AG09309 (cell line): ENCODE measurements at regions not wholly inside any gene's neighbourhood (a gene's known extent, or its start where the extent isn't known, plus 50 kb on each side); places are given as distances from the start of the nearest gene placed in this dataset.

Experiments
- DNase-seq: peaks from one replicate; pipeline ENCODE4 v3.0.0-alpha.2; 2010; ENCODE audit warnings: low read depth
- H3K4me3 ChIP-seq: 2 replicates; pipeline ENCODE4 v1.5.1; 2011; ENCODE audit warnings: mild to moderate bottlenecking, low read depth, low read length, moderate library complexity; ENCODE audit not compliant: control insufficient read depth
- TF ChIP-seq, protein P1 (sequence below): IDR thresholded peaks from 2 replicates; pipeline ENCODE4 v1.5.1; 2011; ENCODE audit warnings: mild to moderate bottlenecking, low read depth, low read length, inconsistent platforms; ENCODE audit not compliant: insufficient read depth, control insufficient read depth; ENCODE audit errors: missing control alignments

DNA sequence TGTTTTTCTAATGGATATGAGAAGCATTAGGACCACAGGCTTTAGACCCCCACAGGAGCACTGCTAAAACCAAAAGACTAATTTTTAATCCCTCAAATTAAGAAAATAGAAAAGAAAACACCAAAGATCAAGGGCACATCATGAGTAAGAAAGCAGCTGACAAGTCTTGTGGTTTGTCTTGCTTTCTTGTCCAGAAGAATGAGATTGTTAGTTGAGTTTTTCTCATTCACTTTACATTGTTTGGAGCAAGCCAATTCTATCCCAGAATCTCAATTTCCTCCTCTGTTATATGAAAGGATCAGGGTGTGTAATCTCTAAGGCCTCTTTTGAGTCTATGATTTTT, 899.0 kb downstream of the KCNJ2 start:
- TF ChIP-seq, protein P1, sequence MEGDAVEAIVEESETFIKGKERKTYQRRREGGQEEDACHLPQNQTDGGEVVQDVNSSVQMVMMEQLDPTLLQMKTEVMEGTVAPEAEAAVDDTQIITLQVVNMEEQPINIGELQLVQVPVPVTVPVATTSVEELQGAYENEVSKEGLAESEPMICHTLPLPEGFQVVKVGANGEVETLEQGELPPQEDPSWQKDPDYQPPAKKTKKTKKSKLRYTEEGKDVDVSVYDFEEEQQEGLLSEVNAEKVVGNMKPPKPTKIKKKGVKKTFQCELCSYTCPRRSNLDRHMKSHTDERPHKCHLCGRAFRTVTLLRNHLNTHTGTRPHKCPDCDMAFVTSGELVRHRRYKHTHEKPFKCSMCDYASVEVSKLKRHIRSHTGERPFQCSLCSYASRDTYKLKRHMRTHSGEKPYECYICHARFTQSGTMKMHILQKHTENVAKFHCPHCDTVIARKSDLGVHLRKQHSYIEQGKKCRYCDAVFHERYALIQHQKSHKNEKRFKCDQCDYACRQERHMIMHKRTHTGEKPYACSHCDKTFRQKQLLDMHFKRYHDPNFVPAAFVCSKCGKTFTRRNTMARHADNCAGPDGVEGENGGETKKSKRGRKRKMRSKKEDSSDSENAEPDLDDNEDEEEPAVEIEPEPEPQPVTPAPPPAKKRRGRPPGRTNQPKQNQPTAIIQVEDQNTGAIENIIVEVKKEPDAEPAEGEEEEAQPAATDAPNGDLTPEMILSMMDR = no peak
- no peak for DNase-seq
- H3K4me3 ChIP-seq = no peak overlapping the region

DNA sequence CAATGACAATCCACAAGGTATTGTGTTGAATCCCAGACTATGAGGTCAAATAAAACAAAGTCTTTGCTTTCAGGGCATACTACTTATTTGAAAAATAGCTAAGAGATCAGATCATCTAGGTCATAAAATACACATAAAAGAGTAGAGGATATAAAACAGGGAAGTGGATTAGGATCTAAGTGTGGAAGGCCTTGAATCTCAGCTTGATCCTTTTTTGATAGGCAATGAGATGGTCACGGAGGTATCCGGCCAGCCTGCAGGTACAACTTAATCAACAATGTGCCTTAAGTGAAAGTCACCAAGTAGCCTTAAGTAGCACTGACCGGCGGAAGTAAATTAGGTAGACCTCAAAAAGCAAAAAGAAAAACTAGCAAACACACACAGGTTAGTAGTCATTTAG, 901.7 kb downstream of the KCNJ2 start:
- no peak for DNase-seq
- no peak overlapping the region for H3K4me3 ChIP-seq
- TF ChIP-seq, protein P1 = no peak

DNA sequence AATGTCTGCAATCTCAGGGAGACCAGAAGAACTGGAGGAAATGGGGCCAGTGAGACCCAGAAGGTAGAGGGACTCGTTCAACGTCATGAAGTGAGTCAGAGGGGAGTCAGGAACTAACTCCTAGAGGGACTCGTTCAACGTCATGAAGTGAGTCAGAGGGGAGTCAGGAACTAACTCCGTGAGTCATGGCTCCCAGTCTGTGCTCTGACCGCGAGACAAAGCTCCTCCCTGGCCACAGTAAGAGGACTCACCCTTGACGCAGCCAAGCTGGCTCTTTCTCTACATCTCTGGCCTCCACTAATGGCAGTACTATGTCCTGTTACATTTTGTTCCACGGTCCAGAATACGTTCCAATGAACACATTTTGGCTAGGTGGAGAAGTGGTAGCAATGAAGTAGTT, 902.5 kb downstream of the KCNJ2 start:
- TF ChIP-seq, protein P1 = no peak
- peak; percentile 77 for DNase-seq
- no peak overlapping the region for H3K4me3 ChIP-seq

DNA sequence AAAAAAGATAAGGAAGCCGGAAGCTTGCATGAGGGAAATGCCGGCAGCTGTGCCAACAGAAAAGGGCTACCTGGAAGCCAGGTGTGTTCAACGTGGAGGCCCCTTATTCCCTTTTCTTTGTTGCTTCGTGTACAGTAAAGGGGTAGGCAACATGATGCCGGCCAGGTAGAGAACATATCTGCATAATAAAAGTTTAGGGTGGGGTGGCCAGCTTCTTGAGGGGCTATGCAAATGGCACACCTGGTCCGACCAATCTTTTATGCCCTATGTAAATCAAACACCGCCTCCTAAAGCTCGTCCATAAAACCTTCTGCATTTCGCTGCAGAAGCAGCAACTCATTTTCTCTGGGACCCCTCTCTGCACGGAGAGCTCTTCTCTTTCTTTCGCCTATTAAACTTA, 911.6 kb downstream of the KCNJ2 start:
- TF ChIP-seq, protein P1 = no peak
- DNase-seq = no peak
- no peak overlapping the region for H3K4me3 ChIP-seq

DNA sequence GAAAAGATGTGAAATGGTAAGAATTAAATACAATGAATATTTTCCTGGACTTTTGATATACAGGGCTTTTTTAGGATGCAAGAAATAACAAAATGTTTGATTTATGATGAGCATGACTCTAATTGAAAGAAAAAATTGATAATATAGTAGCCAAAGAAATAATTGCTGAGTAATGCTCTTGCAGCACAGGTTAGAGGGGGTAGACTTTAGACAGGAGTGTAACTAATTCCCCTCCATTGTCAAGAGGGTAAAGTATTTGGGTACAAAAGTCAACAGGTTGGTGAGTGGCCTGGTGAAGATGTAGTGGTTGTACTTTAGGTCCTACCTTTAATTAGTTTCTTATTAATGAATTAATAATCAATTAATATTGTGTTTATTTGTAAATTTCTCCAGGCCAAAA, 912.3 kb downstream of the KCNJ2 start:
- no peak for DNase-seq
- H3K4me3 ChIP-seq = no peak overlapping the region
- TF ChIP-seq, protein P1 = no peak

DNA sequence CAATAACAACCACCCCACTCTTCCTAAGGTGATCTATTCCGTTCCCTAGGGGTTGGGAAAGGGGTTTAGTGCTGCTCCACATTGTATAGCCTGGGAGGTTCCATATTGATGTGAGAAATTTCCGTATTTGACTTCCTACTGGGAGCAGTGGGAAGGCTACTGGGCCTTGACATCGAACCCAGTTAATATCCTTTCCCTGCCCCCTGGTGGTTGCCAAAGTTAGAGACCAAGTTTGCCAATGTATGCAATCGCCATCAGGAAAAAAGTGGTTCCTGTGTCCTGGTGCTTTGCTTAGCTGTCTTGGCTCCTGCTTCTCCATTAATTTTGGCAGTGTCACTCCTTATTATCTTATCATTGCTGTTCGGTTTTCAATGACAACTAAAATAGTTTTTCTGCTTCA, 914.9 kb downstream of the KCNJ2 start:
- DNase-seq = no peak
- TF ChIP-seq, protein P1 = peak; percentile 31
- no peak overlapping the region for H3K4me3 ChIP-seq

DNA sequence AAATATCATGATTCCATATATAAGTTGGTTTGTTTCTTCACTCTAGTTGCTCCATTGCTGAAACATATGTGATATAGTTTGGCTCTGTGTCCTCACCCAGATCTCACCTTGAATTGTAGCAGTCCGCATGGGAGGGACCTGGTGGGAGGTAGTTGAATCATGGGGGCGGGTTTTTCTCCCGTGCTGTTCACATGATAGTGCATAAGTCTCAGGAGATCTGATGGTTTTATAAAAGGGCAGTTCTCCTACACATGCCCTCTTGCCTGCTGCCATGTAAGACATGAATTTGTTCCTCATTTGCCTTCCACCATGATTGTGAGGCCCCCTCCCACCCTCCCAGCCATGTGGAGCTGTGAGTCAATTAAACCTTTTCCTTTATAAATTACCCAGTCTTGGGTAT, 915.5 kb downstream of the KCNJ2 start:
- H3K4me3 ChIP-seq = no peak overlapping the region
- no peak for DNase-seq
- TF ChIP-seq, protein P1 = no peak
